ENCODE measurements at regions not wholly inside any gene's neighbourhood (a gene's known extent, or its start where the extent isn't known, plus 50 kb on each side); places are given as distances from the start of the nearest gene placed in this dataset.

GRCh38 chr3:63047068-63047467, 171.9 kb upstream of the CADPS start:
- no peak for TF ChIP-seq EGR1 (IDR thresholded peaks at IDR 0.05; ENCODE audit: low read depth in 2 of 2)
- TF ChIP-seq MAX (IDR thresholded peaks at IDR 0.05) = no peak
- no peak for TF ChIP-seq CTCF (IDR thresholded peaks at IDR 0.05; ENCODE audit: low read depth, low read length, missing input control)
- no peak for TF ChIP-seq YY1 (IDR thresholded peaks at IDR 0.05)
- TF ChIP-seq REST (IDR thresholded peaks at IDR 0.05) = no peak
- no peak for TF ChIP-seq TAF1 (conservative IDR thresholded peaks at IDR 0.05)
- no peak for TF ChIP-seq JUND (IDR thresholded peaks at IDR 0.05)
- TF ChIP-seq RXRA (IDR thresholded peaks at IDR 0.05) = no peak
- no peak for TF ChIP-seq NR2F2 (IDR thresholded peaks at IDR 0.05)
- TF ChIP-seq RAD21 (IDR thresholded peaks at IDR 0.05) = no peak
- no peak for TF ChIP-seq SP1 (IDR thresholded peaks at IDR 0.05)
- TF ChIP-seq HNF4G (IDR thresholded peaks at IDR 0.05) = no peak

Data from liver (tissue), 3 donors.